SU-DHL-6 (cell line): ENCODE measurements at regions not wholly inside any gene's neighbourhood (a gene's known extent, or its start where the extent isn't known, plus 50 kb on each side); places are given as distances from the start of the nearest gene placed in this dataset.

Source experiments
- H2AFZ ChIP-seq: fragments of 200-600 bp; sonication (generic); 2 replicates; pipeline ENCODE4 v1.6.1; 2014; ENCODE audit warnings: low read depth, mild to moderate bottlenecking, moderate library complexity, mixed read lengths, antibody characterized with exemption, low read length; ENCODE audit not compliant: severe bottlenecking
- H3F3A ChIP-seq: fragments of 200-600 bp; shearing (Covaris generic); 2 replicates; pipeline ENCODE4 v1.6.0; 2016; ENCODE audit warnings: antibody characterized with exemption, mild to moderate bottlenecking; ENCODE audit not compliant: insufficient read depth
- H3K27ac ChIP-seq: fragments of 200-600 bp; sonication (generic); 2 replicates; pipeline ENCODE4 v1.5.1; 2016; ENCODE audit warnings: low read depth, mild to moderate bottlenecking, low read length, moderate library complexity, mixed read lengths
- H3K27me3 ChIP-seq: fragments of 200-600 bp; sonication (generic), shearing (Covaris generic); 2 replicates; pipeline ENCODE4 v1.6.0; 2014; ENCODE audit warnings: mild to moderate bottlenecking, low read length
- H3K36me3 ChIP-seq: fragments of 200-600 bp; sonication (generic); 2 replicates; pipeline ENCODE4 v1.6.1; 2014; ENCODE audit warnings: mild to moderate bottlenecking, low read length, mixed read lengths
- H3K4me2 ChIP-seq: fragments of 300-600, 200-600 bp; shearing (Covaris generic), sonication (generic); 2 replicates; pipeline ENCODE4 v1.6.0; 2014; ENCODE audit warnings: low read length, low read depth, mild to moderate bottlenecking; ENCODE audit not compliant: poor library complexity, severe bottlenecking
- H3K4me3 ChIP-seq: fragments of 200-600 bp; sonication (generic); 2 replicates; pipeline ENCODE4 v1.5.1; 2014; ENCODE audit warnings: antibody characterized with exemption, low read length, mild to moderate bottlenecking, mixed read lengths; ENCODE audit not compliant: insufficient read depth, poor library complexity, severe bottlenecking
- H3K79me2 ChIP-seq: fragments of 200-600 bp; sonication (generic); 2 replicates; pipeline ENCODE4 v1.6.1; 2014; ENCODE audit warnings: mild to moderate bottlenecking, low read length, moderate library complexity; ENCODE audit not compliant: insufficient read depth
- H3K9ac ChIP-seq: fragments of 200-600 bp; sonication (generic); 2 replicates; pipeline ENCODE4 v1.7.0; 2014; ENCODE audit warnings: mild to moderate bottlenecking, low read length
- H3K9me2 ChIP-seq: fragments of 200-600 bp; sonication (generic); replicated peaks from 2 replicates; pipeline ENCODE4 v1.6.1; 2014; ENCODE audit warnings: low read length; ENCODE audit not compliant: insufficient read depth
- H3K9me3 ChIP-seq: fragments of 200-600 bp; sonication (generic); 2 replicates; pipeline ENCODE4 v1.6.1; 2014; ENCODE audit warnings: low read length, mixed read lengths; ENCODE audit not compliant: insufficient read depth
- H4K20me1 ChIP-seq: fragments of 200-600 bp; sonication (generic); 2 replicates; pipeline ENCODE4 v1.6.1; 2014; ENCODE audit warnings: low read depth, mild to moderate bottlenecking, antibody characterized with exemption, low read length, moderate library complexity, mixed read lengths
- EZH2phosphoT487 ChIP-seq: fragments of 200-600 bp; sonication (generic), shearing (Covaris generic); conservative IDR thresholded peaks from 2 replicates; pipeline ENCODE4 v1.6.1; 2018; ENCODE audit warnings: mild to moderate bottlenecking, antibody characterized with exemption, low read length, moderate library complexity, mixed read lengths
- TF ChIP-seq, protein P1 (sequence below): fragments of 200-600 bp; sonication (generic); IDR thresholded peaks from one replicate; pipeline ENCODE4 v1.5.1; 2017; ENCODE audit warnings: antibody characterized with exemption, mild to moderate bottlenecking, low read length, moderate library complexity; ENCODE audit not compliant: insufficient read depth, poor library complexity, severe bottlenecking

DNA sequence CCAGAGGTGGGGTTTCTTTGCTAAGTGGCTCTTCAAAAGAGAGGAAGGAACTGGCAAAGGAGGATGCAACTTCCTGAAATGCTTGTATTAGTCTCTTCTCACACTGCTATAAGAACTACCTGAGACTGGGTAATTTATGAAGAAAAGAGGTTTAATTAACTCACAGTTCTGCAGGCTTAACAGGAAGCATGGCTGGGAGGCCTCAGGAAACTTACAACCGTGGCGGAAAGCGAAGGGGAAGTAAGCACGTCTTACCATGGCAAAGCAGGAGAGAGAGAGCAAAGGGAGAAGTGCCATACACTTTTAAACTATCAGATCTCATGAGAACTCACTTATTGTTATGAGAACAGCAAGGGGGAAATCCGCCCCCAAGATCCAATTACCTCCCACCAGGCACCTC is 505.7 kb downstream of the ZNF674 start:
- no peaks in the 10 kb centered on the region for H3K79me2 ChIP-seq
- no peak overlapping the region for H3K27ac ChIP-seq
- no peaks in the 10 kb centered on the region for H3F3A ChIP-seq
- TF ChIP-seq, protein P1, sequence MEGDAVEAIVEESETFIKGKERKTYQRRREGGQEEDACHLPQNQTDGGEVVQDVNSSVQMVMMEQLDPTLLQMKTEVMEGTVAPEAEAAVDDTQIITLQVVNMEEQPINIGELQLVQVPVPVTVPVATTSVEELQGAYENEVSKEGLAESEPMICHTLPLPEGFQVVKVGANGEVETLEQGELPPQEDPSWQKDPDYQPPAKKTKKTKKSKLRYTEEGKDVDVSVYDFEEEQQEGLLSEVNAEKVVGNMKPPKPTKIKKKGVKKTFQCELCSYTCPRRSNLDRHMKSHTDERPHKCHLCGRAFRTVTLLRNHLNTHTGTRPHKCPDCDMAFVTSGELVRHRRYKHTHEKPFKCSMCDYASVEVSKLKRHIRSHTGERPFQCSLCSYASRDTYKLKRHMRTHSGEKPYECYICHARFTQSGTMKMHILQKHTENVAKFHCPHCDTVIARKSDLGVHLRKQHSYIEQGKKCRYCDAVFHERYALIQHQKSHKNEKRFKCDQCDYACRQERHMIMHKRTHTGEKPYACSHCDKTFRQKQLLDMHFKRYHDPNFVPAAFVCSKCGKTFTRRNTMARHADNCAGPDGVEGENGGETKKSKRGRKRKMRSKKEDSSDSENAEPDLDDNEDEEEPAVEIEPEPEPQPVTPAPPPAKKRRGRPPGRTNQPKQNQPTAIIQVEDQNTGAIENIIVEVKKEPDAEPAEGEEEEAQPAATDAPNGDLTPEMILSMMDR, result no peak
- no peak for TF ChIP-seq EZH2phosphoT487
- no peaks in the 10 kb centered on the region for H4K20me1 ChIP-seq
- no peaks in the 10 kb centered on the region for H3K9me3 ChIP-seq
- no peaks in the 10 kb centered on the region for H3K36me3 ChIP-seq
- H3K4me2 ChIP-seq, result no peak overlapping the region
- H3K4me3 ChIP-seq, result no peak overlapping the region
- no peaks in the 10 kb centered on the region for H3K27me3 ChIP-seq
- H3K9ac ChIP-seq, result no peak overlapping the region
- no peaks in the 10 kb centered on the region for H3K9me2 ChIP-seq
- no peak overlapping the region for H2AFZ ChIP-seq

GRCh38 chrX:46036508-46036907 is 508.7 kb downstream of the ZNF674 start:
- H4K20me1 ChIP-seq, result no peaks in the 10 kb centered on the region
- no peak overlapping the region for H2AFZ ChIP-seq
- H3K4me2 ChIP-seq, result no peak overlapping the region
- no peaks in the 10 kb centered on the region for H3K79me2 ChIP-seq
- H3K4me3 ChIP-seq, result no peak overlapping the region
- H3K27ac ChIP-seq, result no peak overlapping the region
- no peaks in the 10 kb centered on the region for H3K36me3 ChIP-seq
- H3K27me3 ChIP-seq, result no peaks in the 10 kb centered on the region
- TF ChIP-seq EZH2phosphoT487, result no peak
- TF ChIP-seq, protein P1, result no peak
- H3F3A ChIP-seq, result no peaks in the 10 kb centered on the region
- H3K9ac ChIP-seq, result no peak overlapping the region
- H3K9me3 ChIP-seq, result no peaks in the 10 kb centered on the region
- no peaks in the 10 kb centered on the region for H3K9me2 ChIP-seq

GRCh38 chrX:46034868-46035267 is 510.4 kb downstream of the ZNF674 start:
- no peaks in the 10 kb centered on the region for H3K9me3 ChIP-seq
- H3K9me2 ChIP-seq, result no peaks in the 10 kb centered on the region
- H4K20me1 ChIP-seq, result no peaks in the 10 kb centered on the region
- TF ChIP-seq EZH2phosphoT487, result no peak
- TF ChIP-seq, protein P1, result no peak
- no peaks in the 10 kb centered on the region for H3K36me3 ChIP-seq
- no peak overlapping the region for H3K4me3 ChIP-seq
- no peaks in the 10 kb centered on the region for H3K79me2 ChIP-seq
- H3K27ac ChIP-seq, result no peak overlapping the region
- no peak overlapping the region for H3K9ac ChIP-seq
- H3F3A ChIP-seq, result no peaks in the 10 kb centered on the region
- no peak overlapping the region for H3K4me2 ChIP-seq
- H3K27me3 ChIP-seq, result no peaks in the 10 kb centered on the region
- H2AFZ ChIP-seq, result no peak overlapping the region

GRCh38 chrX:46029777-46030176 is 515.4 kb downstream of the ZNF674 start:
- H3K4me2 ChIP-seq, result no peak overlapping the region
- TF ChIP-seq, protein P1, result no peak
- no peak for TF ChIP-seq EZH2phosphoT487
- H2AFZ ChIP-seq, result no peak overlapping the region

More at GRCh38 chrX:46029777-46030176, 515.4 kb downstream of the ZNF674 start:
- H3K27me3 ChIP-seq, result no peaks in the 10 kb centered on the region
- H3K9me3 ChIP-seq, result no peaks in the 10 kb centered on the region
- no peaks in the 10 kb centered on the region for H3K36me3 ChIP-seq
- H3K27ac ChIP-seq, result no peak overlapping the region
- H3K79me2 ChIP-seq, result no peaks in the 10 kb centered on the region
- H3K9ac ChIP-seq, result no peak overlapping the region
- no peaks in the 10 kb centered on the region; the same call in 1 of the 2 replicates for H3K9me2 ChIP-seq
- H3F3A ChIP-seq, result no peaks in the 10 kb centered on the region
- H3K4me3 ChIP-seq, result no peak overlapping the region
- no peaks in the 10 kb centered on the region for H4K20me1 ChIP-seq
